ENCODE measurements at regions not wholly inside any gene's neighbourhood (a gene's known extent, or its start where the extent isn't known, plus 50 kb on each side); places are given as distances from the start of the nearest gene placed in this dataset.
A peak's percentile ranks its signal among the peaks of the same experiment; 100 is the strongest.

- DNase-seq (ENCODE audit: low spot score) (no peak), FAIRE-seq (no peak)
Observed at GRCh38 chr20:50417484-50418235, 92.5 kb upstream of the PTPN1 start.

- FAIRE-seq (no peak), DNase-seq (ENCODE audit: low spot score) (no peak)
Observed at GRCh38 chr20:50418890-50419642, 91.1 kb upstream of the PTPN1 start.

- no peak for FAIRE-seq
Observed at GRCh38 chr20:50420380-50420779, 89.8 kb upstream of the PTPN1 start.

GRCh38 chr20:50421356-50422340, 88.5 kb upstream of the PTPN1 start:
- DNase-seq (ENCODE audit: low spot score), result no peak
- no peak for FAIRE-seq

More at GRCh38 chr20:50420380-50420779, 89.8 kb upstream of the PTPN1 start:
- no peak for DNase-seq (ENCODE audit: low spot score)

- DNase-seq (ENCODE audit: low spot score), result no peak
- FAIRE-seq, result no peak
Observed at GRCh38 chr20:50423758-50424157, 86.4 kb upstream of the PTPN1 start.

GRCh38 chr20:50425076-50425475, 85.1 kb upstream of the PTPN1 start:
- no peak for DNase-seq (ENCODE audit: low spot score)
- FAIRE-seq, result no peak

GRCh38 chr20:50426866-50427718, 83.1 kb upstream of the PTPN1 start:
- no peak for FAIRE-seq
- no peak for DNase-seq (ENCODE audit: low spot score)

- DNase-seq (ENCODE audit: low spot score), result no peak
- FAIRE-seq, result no peak
Observed at GRCh38 chr20:50427719-50428083, 82.5 kb upstream of the PTPN1 start.

GRCh38 chr20:50428097-50428828, 81.9 kb upstream of the PTPN1 start:
- DNase-seq (ENCODE audit: low spot score), result no peak
- no peak for FAIRE-seq

- no peak for DNase-seq (ENCODE audit: low spot score)
- no peak for FAIRE-seq
Observed at GRCh38 chr20:50429412-50429811, 80.8 kb upstream of the PTPN1 start.

GRCh38 chr20:50431066-50431450, 79.1 kb upstream of the PTPN1 start:
- DNase-seq (ENCODE audit: low spot score), result no peak
- FAIRE-seq, result no peak

GRCh38 chr20:50433001-50433761, 77.0 kb upstream of the PTPN1 start:
- no peak for DNase-seq (ENCODE audit: low spot score)

GRCh38 chr20:50434321-50434652, 75.9 kb upstream of the PTPN1 start:
- no peak for DNase-seq (ENCODE audit: low spot score)
- FAIRE-seq, result no peak

More at GRCh38 chr20:50433001-50433761, 77.0 kb upstream of the PTPN1 start:
- FAIRE-seq, result no peak

- DNase-seq (ENCODE audit: low spot score), result no peak
- no peak for FAIRE-seq
Observed at GRCh38 chr20:50434653-50435396, 75.4 kb upstream of the PTPN1 start.

- DNase-seq (ENCODE audit: low spot score) (no peak), FAIRE-seq (no peak)
Observed at GRCh38 chr20:50435397-50436051, 74.7 kb upstream of the PTPN1 start.

- FAIRE-seq (no peak), DNase-seq (ENCODE audit: low spot score) (no peak)
Observed at GRCh38 chr20:50436052-50436656, 74.0 kb upstream of the PTPN1 start.

GRCh38 chr20:50436696-50437095, 73.5 kb upstream of the PTPN1 start:
- FAIRE-seq (no peak), DNase-seq (ENCODE audit: low spot score) (no peak)

- peak; percentile 83 for DNase-seq (ENCODE audit: low spot score)
- FAIRE-seq, result no peak
Observed at GRCh38 chr20:50438986-50439407, 71.2 kb upstream of the PTPN1 start.

All from urothelium cell line (cell line).